CD4-positive, alpha-beta T cell treated with Interleukin-21 for 1 hour (primary cell): ENCODE measurements at regions not wholly inside any gene's neighbourhood (a gene's known extent, or its start where the extent isn't known, plus 50 kb on each side); places are given as distances from the start of the nearest gene placed in this dataset.
A peak's percentile ranks its signal among the peaks of the same experiment; 100 is the strongest.

Experiments
- DNase-seq: peaks from one replicate; pipeline ENCODE4 v3.0.0-alpha.2; 2020

DNA sequence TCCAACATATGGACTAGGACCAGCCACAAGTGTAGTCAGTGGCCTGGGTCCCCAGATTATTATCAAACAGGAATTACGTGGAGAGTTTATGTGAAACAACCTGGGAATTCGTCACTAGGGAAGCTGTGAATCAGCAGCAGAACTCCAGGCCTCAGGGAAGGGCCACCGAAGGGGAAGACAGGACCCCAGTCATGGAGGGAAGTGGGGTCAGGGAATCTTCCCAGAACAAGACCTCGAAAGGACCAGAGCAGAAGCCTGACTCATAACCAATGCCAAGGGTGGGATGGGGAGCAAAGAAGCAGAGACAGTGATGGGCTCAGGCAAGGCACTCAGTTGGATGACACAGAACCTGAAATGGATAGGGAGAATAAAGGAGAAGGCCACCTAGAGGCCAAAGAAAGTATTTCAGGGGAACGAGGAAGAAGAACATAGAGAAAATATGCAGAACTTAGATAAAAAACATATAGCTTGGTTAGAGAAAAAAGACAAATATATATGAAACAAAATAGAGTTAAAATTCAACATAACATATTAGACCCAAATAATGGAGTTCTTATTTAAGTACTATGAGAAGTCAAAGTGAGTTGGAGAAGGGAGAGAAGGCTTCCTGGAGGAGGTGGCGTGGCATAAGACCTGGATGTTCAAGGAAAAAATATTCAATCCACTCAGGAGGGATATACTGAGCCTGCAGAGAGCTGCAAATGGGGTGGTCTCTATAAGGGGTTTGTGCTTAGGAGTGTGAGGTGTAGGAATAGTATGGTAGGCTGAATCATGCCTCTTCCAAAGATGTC lies 66.7 kb upstream of the CAST start:
- DNase-seq: peak; percentile 31

GRCh38 chr5:96597438-96598020 lies 64.6 kb upstream of the CAST start:
- DNase-seq: no peak

- no peak for DNase-seq
These were observed 61.0 kb upstream of the CAST start for GRCh38 chr5:96601200-96601599.

DNA sequence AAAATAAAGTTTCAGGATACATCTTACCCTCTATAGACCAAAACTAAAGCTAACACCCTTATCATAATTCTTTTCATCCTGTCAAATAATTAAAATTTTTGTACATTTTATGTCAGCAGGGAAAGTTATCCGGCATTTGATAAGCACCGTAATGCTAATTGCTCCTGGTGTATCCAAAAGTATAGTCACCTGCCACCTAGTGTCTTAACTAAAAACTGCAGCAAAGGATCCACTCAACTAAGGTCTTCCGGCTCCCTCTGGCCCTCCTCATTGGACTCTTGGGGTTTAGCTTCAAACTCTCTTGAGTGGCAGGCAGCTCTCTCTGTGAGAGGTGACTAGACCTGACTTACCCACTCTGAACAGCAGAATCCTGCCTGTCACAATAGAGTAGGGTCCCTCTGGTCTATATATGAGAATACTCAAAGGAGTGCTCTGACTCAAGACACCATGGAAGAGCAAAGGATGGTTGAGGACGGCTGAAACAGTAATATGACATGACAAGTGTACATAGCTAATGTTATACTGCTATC lies 60.4 kb upstream of the CAST start:
- DNase-seq: peak; percentile 78

GRCh38 chr5:96602776-96603175 lies 59.4 kb upstream of the CAST start:
- DNase-seq: no peak

GRCh38 chr5:96605144-96605837 lies 56.9 kb upstream of the CAST start:
- no peak for DNase-seq

GRCh38 chr5:96609369-96609768 lies 52.8 kb upstream of the CAST start:
- no peak for DNase-seq

GRCh38 chr5:96610747-96611146 lies 51.4 kb upstream of the CAST start:
- no peak for DNase-seq

DNA sequence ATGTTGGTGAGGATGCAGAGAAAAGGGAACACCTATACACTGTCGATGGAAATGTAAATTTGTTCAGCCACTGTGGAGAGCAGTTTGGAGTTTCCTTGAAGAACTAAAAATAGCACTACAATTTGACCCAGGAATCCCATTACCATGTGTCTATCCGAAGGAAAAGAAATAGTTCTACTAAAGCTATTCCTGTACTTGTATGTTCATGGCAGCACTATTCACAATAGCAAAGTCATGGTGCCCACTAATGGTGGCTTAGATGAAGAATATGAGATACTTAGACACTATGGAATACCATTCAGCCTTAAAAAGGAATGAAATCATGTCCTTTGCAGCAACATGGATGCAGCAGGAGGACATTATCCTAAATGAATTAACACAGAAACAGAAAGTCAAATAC lies 50.2 kb upstream of the CAST start:
- no peak for DNase-seq
